Gastrocnemius medialis (tissue), 4 donors: ENCODE measurements at regions not wholly inside any gene's neighbourhood (a gene's known extent, or its start where the extent isn't known, plus 50 kb on each side); places are given as distances from the start of the nearest gene placed in this dataset.

Experiments
- CTCF ChIP-seq, 5 experiments: fragments of 450-650 bp in 3 of 5; fragments of 200-600 bp in 2 of 5; sonication (generic) in 2 of 5; IDR thresholded peaks in 4 of 5; conservative IDR thresholded peaks in 1 of 5; 1 replicate in 4 of 5; 2 replicates in 1 of 5; pipeline ENCODE4 v1.5.1; 2016 to 2019; ENCODE audit warnings: antibody characterized with exemption in 5 of 5, mild to moderate bottlenecking in 3 of 5, moderate library complexity in 3 of 5
- POLR2A ChIP-seq, 2 donors: fragments of 450-650 bp; IDR thresholded peaks; one replicate each; pipeline ENCODE4 v1.6.1; 2017; ENCODE audit warnings: antibody characterized with exemption in 2 of 2, mild to moderate bottlenecking in 2 of 2, moderate library complexity in 2 of 2

DNA sequence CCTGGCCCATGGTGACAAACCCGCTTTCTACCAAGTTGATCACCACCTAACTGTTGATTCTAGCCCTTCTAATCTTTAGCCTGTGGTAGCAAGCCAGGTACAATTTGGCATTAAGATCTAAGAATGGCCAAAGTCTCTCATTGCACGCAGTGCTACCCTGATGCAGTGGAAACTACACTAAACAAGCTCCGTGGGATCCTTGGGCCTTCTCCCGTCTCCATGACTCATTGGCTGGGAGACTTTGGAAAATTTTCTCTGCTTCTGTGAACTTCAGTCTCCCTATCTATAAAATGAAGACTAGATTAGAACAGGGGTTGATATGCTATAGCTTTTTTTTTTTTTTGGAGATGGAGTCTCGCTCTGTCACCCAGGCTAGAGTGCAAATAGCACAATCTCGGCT is 223.0 kb downstream of the TSHZ3 start:
- no peak for TF ChIP-seq CTCF (IDR thresholded peaks at IDR 0.05 in 4 of 5, conservative IDR thresholded peaks at IDR 0.05 in 1 of 5)
- no peak for TF ChIP-seq POLR2A (IDR thresholded peaks at IDR 0.05)
